HG02885 (cell line): ENCODE measurements at regions not wholly inside any gene's neighbourhood (a gene's known extent, or its start where the extent isn't known, plus 50 kb on each side); places are given as distances from the start of the nearest gene placed in this dataset.

Experiments used
- ATAC-seq: cut with Tn5 transposase; IDR thresholded peaks from one replicate; pipeline ENCODE4 v1.9.1; 2021; ENCODE audit warnings: mild to moderate bottlenecking; ENCODE audit not compliant: unreplicated experiment, poor library complexity

DNA sequence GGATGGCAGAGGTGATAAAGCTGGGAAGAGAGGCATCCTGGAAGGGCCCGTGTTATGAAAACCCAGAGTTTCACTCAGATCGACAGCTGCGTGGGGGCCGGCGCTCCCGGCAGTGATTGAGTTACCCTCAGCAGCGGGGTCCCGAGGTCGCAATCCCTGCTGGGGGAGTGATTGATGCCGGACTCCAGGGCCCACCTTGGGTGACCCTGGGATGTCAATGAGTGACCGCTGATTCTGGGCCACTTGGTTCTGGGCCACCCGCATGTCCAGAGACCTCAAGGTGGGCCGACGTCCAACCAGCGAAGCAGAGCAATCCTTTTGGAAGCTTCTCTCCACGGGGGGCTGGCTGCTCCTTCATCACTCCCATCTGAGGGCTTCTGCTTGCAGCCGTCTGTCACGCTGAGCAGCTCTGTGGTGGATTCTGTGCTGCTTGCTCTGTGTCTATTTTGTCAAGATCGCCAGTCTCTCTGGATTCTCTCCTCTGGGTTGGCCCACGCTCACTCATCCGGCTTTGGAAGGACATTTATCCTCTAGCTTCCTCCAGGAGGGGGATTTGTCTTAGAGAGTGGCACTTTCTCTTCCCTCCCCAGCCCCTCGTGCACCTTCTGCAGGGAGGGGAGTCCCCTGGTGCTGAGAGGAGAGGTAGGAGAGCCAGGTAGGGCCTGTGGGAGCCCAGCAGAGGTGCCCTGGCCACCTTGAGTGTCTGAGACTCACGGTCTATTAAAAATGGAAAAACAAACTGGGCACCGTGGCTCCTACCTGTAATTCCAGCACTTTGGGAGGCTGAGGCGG lies 110.9 kb upstream of the C1orf174 start:
- no peak for ATAC-seq

DNA sequence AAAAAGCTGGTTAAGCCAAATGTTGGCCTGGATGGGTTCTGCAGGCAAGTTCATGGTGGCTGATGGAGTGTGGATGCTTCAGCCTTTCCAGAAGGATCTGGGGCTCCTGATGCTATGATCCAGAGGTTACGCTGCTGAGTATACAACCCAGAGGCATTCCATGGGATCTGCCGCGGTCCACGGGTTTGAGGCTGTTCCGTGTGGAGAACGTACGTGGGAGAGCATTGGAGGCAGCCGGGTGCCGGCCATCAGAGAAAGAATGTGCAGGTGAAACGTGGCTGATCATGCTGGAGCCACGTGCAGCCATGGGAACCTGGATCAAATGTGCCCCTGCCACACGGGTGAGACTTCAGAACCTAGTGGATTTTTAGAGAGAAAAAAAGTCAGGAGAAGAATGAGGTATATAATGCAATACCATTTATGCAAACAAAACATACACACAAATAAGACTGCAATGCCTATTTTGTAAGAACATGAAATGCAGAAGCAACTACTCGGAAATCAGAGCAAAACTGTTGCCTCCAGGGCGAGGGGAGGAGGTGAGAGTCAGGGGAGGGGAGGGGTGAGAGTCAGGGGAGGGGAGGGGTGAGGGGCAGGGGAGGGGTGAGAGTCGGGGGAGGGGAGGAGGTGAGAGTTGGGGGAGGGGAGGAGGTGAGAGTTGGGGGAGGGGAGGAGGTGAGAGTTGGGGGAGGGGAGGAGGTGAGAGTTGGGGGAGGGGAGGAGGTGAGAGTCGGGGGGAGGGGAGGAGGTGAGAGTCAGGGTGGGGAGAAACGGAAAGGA lies 116.5 kb upstream of the C1orf174 start:
- ATAC-seq = no peak

DNA sequence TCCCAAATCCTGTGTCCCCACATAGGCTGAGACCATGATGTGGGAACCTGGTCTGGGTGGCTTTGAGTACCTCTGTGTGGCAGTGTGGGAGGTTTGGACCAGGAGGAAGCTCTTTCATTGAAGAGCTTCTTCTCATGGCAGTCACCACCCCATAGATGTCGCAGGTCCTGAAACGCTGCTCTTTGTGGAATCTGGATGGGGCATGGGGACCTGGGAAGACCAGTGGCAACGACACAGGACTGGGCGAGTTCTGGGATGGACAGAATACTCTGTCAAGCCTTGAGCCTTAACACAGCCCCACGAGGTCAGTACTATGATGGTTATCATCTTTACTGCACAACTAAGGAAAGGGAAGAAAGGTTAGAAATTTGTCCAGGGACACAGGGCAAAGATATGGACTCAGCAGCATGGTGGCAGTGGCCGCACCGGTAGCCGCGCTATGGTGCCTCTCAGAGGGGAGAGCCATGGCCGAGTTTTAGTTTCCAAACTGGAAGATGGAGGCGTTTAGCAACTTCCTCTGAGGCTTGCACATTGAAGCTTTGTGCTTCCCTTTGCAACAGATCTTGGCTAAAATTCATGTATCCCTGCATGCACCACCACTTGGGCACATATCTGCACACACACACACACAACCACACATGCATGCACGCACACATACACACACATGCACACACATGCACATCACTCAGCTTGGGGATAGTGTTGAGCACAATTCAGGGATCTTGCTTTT lies 117.7 kb upstream of the C1orf174 start:
- no peak for ATAC-seq

DNA sequence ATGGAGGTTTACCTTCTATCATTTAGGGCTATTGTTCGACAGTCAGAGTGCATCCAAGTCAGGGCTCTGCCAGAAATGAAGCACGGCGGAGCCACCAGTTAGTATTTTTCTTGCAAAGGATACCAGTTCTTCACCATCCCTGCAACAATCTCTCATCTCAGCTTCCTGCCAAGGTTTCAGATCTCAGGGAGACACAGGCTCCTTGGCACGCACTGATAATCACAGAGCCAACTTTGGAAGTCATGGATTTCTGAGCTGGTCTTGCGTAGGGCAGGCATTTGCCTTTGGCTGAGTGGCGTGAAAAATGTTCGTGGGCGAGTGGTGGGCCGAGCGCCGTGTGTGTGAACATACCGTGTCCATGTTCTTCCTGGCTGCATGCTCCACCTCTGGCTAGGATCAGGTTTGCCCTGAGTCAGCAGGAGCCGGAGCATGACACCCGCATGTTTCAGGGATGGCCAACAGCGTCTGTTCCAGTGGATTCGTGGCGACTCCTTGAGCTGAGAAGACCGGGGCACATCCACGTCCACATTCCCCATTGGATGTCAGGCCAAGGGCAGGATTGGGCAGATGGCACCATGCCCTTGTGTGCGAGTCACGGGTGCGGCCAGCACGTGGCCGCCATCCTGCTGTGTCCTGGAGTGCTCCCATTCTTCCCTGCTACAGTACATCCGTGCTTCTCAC lies 118.5 kb upstream of the C1orf174 start:
- ATAC-seq = no peak

DNA sequence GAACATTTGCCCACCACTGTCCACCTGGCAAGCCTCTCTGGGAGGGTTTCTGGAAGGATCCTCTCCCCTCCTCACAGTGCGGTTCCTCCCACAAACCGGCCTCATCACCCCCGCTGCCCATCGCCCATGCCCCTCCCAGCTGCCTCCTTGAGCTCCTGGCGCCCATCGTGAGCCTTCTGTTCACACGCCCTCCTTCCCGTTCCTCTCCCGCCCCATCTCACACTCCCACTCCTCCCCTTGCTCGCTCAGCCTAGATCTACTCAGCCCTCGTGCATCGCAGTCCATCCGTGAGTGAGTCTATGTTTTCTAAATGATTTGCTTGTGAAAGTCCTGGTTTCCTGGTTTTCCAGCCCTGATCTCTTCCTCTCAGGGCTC lies 119.1 kb upstream of the C1orf174 start:
- ATAC-seq = no peak

DNA sequence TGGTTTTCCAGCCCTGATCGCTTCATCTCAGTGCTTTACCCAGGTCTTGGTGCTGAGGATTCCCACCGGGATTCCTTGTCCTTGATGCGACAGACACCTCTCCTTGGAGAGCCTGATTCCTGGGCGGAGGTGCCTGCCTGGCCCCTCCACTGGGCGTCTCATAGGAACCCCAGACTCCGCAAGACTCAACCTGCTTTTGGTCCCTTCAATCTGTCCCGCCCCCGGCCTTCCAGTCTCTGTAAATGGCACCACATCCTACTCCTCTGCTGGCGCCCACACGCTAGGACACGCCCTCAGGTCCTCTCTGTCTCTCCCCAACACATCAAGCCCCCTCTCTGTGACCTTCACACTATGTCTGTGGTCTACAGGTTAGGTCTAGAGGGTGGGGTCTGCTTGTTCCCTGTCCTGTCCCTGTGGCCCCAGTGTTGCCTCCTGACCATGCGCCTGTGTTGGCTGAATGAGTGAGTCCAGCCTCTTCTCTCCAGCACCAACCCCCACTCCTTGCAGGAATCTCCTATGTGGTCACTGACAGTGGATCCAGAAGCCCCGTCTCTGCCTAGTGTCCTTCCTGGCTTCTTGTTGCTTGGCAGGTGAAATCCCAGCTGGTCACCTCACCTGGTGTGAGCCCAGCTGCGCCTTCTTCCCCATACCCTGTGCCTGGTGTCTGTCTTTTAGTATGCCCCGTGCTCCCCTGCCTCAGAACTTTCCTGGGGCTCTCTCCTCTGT lies 119.7 kb upstream of the C1orf174 start:
- ATAC-seq = no peak

DNA sequence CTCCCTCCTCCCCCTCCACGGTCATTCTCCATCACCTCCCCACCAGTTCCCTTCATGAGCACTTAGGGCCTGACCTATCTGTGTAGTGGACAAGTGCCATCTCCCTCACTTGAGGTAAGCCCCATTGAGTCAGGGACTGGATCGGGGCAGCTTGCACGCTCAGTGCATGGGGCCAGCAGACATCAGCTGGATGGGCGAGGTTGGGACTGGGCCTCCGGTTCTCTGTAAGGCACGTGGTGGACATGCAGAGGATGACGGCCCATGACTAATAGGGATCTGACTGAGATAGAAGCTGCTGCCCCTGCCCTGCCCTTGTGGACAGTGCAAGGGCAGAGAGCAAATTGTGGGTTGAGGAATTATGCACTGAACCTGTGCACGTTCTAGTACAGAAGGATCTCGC lies 120.4 kb upstream of the C1orf174 start:
- no peak for ATAC-seq

DNA sequence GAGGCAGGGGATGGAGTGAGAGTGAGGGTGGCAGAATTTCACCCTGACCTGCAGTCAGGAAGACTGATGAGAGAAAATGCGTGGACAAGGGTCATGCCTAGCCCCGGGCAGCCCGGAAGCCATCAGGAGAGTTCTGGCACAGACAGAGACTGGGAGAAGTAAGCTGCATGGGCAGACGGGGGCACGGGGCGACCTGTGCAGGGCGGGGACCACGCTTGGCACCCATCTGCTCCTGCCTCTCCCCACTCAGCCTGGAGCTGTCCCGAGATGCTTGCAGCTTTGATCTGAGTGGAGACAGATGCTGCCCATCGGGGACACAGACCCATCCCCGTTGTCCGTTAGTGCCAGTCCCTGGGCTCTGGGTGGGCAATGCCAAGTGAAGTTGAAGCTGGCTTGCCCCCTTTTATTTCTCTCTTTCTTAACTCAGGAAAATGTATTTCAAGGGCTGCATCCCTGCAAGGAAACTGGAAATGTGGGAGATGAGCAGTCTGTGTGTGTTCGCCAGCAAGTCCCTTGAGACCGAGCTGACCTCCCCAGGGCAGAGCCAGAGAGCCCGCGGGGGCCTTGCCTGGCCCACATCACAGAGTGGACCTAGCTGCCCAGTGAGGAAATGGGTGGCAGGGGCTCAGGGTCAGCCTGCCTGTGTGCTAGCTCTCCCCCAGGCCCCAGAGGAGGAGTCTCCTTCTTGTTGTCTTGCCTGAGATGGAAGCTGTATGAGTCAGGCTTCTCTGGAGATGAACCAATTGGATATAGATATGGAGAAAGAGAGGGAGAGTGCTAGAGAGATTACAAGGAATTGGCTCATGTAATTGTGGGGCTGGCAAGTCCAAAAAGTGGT lies 121.3 kb upstream of the C1orf174 start:
- no peak for ATAC-seq

DNA sequence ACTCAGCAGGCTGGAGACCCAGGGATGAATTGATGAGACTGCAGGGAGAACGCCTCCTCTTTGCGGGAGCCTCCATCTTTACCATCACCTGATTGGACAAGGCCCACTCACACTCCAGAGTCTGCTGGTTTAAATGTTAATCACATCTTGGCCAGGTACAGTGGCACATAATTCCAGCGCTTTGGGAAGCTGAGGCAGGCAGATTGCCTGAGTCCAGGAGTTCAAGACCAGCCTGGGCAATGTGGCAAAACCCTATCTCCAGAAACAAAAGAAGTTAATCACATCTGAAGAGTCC lies 121.8 kb upstream of the C1orf174 start:
- no peak for ATAC-seq

DNA sequence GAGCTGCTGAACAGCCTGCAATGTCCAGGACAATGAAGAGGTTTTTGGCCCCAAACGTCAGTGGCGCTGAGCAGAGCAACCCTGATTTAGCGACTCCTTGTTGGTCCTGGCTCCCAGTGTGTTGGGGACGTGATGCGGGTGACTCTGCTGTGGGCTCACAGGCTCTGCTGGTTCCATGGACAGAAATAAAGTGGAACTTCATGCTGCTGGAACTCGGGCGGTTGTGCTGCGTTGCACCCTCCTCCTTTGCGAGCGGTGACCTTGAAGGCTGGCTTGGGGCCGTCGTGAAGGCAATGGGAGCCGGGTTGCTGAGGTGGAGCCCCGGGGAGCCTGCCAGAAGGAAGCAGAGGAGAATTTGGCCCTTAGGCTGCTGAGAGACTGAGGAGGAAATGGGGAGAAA lies 122.6 kb upstream of the C1orf174 start:
- no peak for ATAC-seq

DNA sequence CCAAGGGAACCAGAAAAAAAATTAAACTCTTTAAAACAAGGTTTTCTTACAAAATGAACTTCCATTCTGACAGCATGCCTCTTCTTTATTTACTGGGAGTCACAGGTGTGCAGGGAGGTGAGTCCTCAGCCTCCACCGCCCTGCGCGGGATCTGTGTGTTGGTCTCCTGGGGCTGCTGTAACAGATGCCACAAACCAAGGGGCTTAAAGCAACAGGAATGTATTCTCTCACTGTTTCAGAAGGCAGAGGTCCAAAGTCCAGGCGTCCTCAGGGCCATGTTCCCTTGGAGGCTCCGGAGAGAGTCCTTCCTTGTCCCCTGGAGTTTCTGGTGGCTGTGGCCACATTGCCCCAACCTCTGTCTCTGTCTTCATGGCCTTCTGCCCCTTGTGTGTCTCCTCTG lies 123.6 kb upstream of the C1orf174 start:
- ATAC-seq = no peak

DNA sequence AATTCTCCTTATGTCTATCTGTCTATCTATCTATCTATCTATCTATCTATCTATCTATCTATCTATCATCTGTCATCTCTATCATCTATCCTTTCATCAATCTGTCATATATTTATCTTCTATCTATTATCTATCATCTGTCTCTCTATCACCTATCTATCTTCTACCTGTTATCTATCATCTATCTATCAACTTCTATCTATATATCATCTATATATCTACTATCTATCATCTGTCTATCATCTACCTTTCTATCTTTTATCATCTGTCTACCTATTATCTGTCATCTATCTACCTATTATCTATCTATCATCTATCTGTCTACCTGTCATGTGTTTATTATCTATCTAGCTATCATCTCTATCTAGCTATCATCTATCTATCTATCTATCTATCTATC lies 124.7 kb upstream of the C1orf174 start:
- no peak for ATAC-seq

DNA sequence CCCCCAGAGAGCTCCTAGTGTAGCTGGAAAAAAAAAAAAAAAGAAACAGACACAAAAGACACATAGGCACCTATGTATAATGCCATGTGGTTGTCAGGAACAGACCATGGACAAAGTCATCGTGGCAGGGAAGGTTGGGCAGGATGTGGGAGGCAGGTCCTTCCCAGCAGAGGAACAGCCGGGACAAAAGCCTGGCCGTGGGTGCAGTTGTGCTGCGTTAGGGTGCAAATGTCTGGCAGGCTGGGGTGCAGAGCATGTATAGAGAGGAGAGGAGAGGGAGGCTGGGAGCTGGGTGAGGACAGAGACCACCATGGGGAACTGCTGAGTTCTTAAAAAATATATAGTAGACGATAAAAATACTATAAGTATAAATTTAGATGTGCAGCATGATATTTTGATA lies 125.7 kb upstream of the C1orf174 start:
- ATAC-seq = no peak

DNA sequence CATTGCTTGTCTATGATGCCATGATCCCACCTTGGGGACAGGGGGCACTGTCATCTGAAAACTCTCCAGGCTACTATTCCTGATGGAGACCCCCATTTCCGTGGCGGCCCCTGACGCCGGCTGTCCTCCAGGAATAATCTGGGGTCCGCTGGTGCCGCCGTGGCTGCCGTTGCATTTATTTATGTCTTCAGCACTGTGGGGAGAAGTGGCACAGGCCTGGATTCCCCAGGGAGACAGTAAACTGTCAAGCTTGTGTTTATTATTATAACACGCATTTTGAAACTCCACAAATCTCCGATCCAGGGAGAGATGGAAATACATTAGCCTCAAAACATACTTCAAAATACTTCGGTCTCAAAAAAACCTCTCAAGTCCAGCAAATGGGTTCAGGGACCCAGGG lies 126.9 kb upstream of the C1orf174 start:
- ATAC-seq = no peak

DNA sequence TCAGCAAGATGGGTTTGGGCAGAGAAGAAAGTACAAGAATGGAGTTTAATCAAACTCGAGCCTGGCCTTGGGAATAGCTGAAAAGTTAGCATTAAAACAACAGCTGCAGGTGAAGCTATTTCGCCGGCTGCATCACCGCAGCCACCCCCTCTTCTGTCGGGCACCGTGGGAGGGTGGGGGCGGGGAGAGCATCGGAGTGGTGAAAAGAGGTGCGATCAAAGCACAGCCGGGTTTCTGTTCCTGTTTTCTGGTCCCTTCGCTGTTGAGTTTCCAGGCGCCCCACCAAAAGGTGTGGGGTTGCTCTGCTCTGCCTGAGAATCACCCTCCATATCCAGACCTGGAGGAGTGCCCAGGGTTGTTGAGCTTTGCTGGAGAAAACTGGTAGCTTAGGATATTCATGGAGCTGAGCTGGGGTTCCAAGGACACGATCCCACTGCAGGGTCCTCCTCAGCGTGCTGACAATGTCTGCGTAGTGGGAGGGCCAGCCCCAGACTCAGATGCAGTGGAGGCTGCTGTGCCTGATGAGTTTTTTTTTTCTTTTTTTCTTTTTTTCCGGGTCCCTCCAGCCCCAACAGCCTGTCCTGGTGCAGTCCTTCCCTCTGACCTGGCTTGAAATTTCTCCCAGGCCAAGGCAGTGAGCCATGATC lies 127.5 kb upstream of the C1orf174 start:
- peak; percentile 90 for ATAC-seq

DNA sequence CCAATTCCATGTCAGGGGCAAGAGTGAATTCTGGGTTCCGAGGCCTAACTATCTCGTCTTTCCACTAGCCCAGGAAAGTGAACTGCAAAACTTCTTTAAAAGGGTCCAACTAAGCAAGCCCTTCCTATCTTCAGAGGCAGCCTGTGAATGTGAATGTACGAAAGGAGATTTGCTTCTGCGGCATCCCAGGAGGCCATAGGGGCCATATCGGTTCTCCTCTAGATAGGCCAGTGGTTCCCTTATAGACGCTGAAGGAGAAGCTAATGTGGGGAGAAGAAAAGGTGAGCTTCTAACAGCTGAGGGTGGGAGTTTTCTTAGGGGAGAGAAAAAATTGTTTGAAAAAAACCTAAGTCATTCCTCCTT lies 128.0 kb upstream of the C1orf174 start:
- no peak for ATAC-seq

DNA sequence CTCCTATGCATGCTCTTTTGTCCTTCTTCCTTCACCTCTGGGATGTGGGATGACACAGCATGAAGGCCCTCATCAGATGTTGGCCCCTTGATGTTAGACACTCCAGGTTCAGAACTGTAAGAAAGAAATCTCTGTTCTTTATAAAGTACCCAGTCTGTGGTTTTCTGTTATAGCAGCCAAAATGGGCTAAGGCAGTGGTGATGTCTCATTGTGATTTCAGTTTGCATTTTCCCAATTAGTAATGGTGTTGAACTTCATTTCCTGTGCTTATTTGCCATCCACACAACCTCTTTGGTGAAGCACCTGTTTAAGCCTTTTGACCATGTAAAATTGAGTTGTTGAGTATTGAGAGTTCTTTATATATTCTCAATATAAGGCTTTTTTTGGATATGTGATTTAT lies 129.3 kb upstream of the C1orf174 start:
- ATAC-seq = no peak

DNA sequence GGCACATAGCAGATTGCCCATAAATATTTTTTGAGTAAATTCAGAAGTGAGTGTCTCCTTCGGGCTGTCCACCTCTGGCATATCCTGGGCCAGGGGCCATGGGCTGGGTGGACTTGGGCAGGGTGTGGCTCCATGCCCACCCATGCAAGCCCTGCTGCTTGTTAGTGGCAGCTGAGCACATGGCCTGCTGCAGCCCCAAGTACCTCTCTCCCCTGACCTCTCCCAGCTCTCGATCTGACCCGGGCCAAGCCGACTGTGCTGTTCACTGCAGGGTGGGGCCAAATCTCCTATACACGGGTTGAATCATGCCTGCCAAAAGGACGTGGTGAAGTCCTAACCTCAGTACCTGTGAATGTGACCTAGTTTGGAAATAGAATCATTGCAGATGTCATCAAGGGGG lies 132.5 kb upstream of the C1orf174 start:
- no peak for ATAC-seq

DNA sequence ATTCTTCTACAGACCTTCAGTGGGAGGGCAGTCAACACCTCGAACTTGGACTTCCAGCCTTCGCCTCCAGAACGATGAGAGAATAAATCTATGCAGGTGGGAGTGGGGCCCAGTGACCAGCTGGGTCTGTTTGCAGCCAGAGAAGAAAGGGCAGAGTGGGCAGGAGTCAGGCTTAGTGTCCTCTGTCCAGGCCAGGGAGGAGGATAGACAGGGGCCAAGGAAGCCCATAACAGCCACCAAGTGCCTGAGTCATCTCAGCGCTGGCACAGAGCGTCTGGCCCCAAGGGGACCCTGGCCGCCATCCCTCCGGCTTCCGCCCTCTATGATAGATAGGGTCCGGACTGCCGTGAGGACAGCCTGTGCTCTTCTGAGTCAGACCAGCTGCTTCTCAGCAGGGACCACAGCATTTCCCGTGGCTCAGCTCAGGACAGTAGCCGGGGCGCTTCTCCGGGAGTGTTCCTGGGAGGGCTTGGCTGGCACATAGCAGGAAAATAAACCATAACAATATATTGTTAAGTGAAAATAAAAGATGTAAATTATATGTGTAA lies 133.1 kb upstream of the C1orf174 start:
- ATAC-seq = no peak
